Astrocyte of the spinal cord (primary cell): ENCODE measurements at regions not wholly inside any gene's neighbourhood (a gene's known extent, or its start where the extent isn't known, plus 50 kb on each side); places are given as distances from the start of the nearest gene placed in this dataset.

Experiments
- DNase-seq: peaks from one replicate; pipeline ENCODE4 v3.0.0; 2011; ENCODE audit warnings: low read depth, low spot score
- H3K4me3 ChIP-seq: 2 replicates; pipeline ENCODE4 v1.5.1; 2011; ENCODE audit warnings: low read depth, mild to moderate bottlenecking, low read length, moderate library complexity
- CTCF ChIP-seq: IDR thresholded peaks from 2 replicates; pipeline ENCODE4 v1.5.1; 2012; ENCODE audit warnings: low read depth, mild to moderate bottlenecking, low read length, inconsistent platforms
- in situ Hi-C: cut with HindIII; loops from 2 replicates; pipeline ENCODE4 v1.10.0; 2017; ENCODE audit warnings: low sequenced_read_pairs

GRCh38 chr12:33562401-33562800 is 122.8 kb upstream of the SYT10 start:
- DNase-seq, result no peak
- no peak for TF ChIP-seq CTCF
- in situ Hi-C loops, result no loop called here
- H3K4me3 ChIP-seq, result no peak overlapping the region

GRCh38 chr12:33566403-33566802 is 126.8 kb upstream of the SYT10 start:
- TF ChIP-seq CTCF, result no peak
- DNase-seq, result no peak
- in situ Hi-C loops, result no loop called here
- H3K4me3 ChIP-seq, result no peak overlapping the region

- H3K4me3 ChIP-seq, result no peak overlapping the region
- no peak for DNase-seq
- TF ChIP-seq CTCF, result no peak
- in situ Hi-C loops, result no loop called here
Observed at GRCh38 chr12:33575346-33575745, 135.7 kb upstream of the SYT10 start.

- H3K4me3 ChIP-seq, result no peak overlapping the region
- in situ Hi-C loops, result no loop called here
- TF ChIP-seq CTCF, result no peak
- DNase-seq, result no peak
Observed at GRCh38 chr12:33581613-33582122, 142.0 kb upstream of the SYT10 start.

GRCh38 chr12:33586576-33586975 is 147.0 kb upstream of the SYT10 start:
- in situ Hi-C loops, result no loop called here
- peak; percentile 9 for DNase-seq
- no peak overlapping the region for H3K4me3 ChIP-seq
- no peak for TF ChIP-seq CTCF

- peak; percentile 71 for DNase-seq
- TF ChIP-seq CTCF, result no peak
- in situ Hi-C loops, result no loop called here
- H3K4me3 ChIP-seq, result no peak overlapping the region
Observed at GRCh38 chr12:33587354-33587753, 147.7 kb upstream of the SYT10 start.
